HEK293 (cell line): ENCODE measurements at regions not wholly inside any gene's neighbourhood (a gene's known extent, or its start where the extent isn't known, plus 50 kb on each side); places are given as distances from the start of the nearest gene placed in this dataset.

Source experiments
- OSR2 ChIP-seq: fragments of 450-650 bp; formaldehyde crosslinking; IDR thresholded peaks from 2 replicates; pipeline ENCODE4 v1.5.1; 2016; ENCODE audit warnings: missing biosample characterization, missing genetic modification characterization
- REPIN1 ChIP-seq: fragments of 450-650 bp; formaldehyde crosslinking; IDR thresholded peaks from 2 replicates; pipeline ENCODE4 v1.5.1; 2017; ENCODE audit warnings: missing biosample characterization, missing genetic modification characterization, low read depth
- ZNF133 ChIP-seq: fragments of 450-650 bp; formaldehyde crosslinking; IDR thresholded peaks from 2 replicates; pipeline ENCODE4 v1.5.1; 2016; ENCODE audit warnings: missing biosample characterization, missing genetic modification characterization
- ZNF426 ChIP-seq: fragments of 450-650 bp; formaldehyde crosslinking; IDR thresholded peaks from 2 replicates; pipeline ENCODE4 v1.5.1; 2017; ENCODE audit warnings: missing biosample characterization, missing genetic modification characterization, mild to moderate bottlenecking, inconsistent platforms, moderate library complexity
- ZNF664 ChIP-seq: fragments of 450-650 bp; formaldehyde crosslinking; IDR thresholded peaks from 2 replicates; pipeline ENCODE4 v1.5.1; 2016; ENCODE audit warnings: missing biosample characterization, missing genetic modification characterization
- ZNF768 ChIP-seq: fragments of 450-650 bp; formaldehyde crosslinking; IDR thresholded peaks from 2 replicates; pipeline ENCODE4 v1.5.1; 2018; ENCODE audit warnings: missing biosample characterization, mild to moderate bottlenecking, missing genetic modification characterization
- ZNF777 ChIP-seq: fragments of 450-650 bp; formaldehyde crosslinking; IDR thresholded peaks from 2 replicates; pipeline ENCODE4 v1.5.1; 2017; ENCODE audit warnings: missing biosample characterization, missing genetic modification characterization, borderline replicate concordance
- ZXDB ChIP-seq: fragments of 450-650 bp; formaldehyde crosslinking; IDR thresholded peaks from 2 replicates; pipeline ENCODE4 v1.5.1; 2016; ENCODE audit warnings: missing biosample characterization, missing genetic modification characterization
- TF ChIP-seq, protein P1 (sequence below): fragments of 450-650 bp; formaldehyde crosslinking; IDR thresholded peaks from 2 replicates; pipeline ENCODE4 v1.5.1; 2016; ENCODE audit warnings: missing biosample characterization, missing genetic modification characterization

- TF ChIP-seq ZNF777 = no peak
- TF ChIP-seq, protein P1, sequence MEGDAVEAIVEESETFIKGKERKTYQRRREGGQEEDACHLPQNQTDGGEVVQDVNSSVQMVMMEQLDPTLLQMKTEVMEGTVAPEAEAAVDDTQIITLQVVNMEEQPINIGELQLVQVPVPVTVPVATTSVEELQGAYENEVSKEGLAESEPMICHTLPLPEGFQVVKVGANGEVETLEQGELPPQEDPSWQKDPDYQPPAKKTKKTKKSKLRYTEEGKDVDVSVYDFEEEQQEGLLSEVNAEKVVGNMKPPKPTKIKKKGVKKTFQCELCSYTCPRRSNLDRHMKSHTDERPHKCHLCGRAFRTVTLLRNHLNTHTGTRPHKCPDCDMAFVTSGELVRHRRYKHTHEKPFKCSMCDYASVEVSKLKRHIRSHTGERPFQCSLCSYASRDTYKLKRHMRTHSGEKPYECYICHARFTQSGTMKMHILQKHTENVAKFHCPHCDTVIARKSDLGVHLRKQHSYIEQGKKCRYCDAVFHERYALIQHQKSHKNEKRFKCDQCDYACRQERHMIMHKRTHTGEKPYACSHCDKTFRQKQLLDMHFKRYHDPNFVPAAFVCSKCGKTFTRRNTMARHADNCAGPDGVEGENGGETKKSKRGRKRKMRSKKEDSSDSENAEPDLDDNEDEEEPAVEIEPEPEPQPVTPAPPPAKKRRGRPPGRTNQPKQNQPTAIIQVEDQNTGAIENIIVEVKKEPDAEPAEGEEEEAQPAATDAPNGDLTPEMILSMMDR (tag by site-specific recombination) = no peak
- no peak for TF ChIP-seq REPIN1 (tag by site-specific recombination)
- TF ChIP-seq ZXDB (tag by site-specific recombination) = no peak
- no peak for TF ChIP-seq ZNF133 (tag by site-specific recombination)
- no peak for TF ChIP-seq ZNF664
- TF ChIP-seq OSR2 (tag by site-specific recombination) = no peak
- TF ChIP-seq ZNF426 = no peak
- no peak for TF ChIP-seq ZNF768
Observed at GRCh38 chr5:88419931-88420330, 151.3 kb upstream of the TMEM161B start.
